IPS-18c (cell line): ENCODE measurements at regions not wholly inside any gene's neighbourhood (a gene's known extent, or its start where the extent isn't known, plus 50 kb on each side); places are given as distances from the start of the nearest gene placed in this dataset.
"Not testable (repeated sequence)": the region's sequence is repeated elsewhere in the genome, so short reads cannot be mapped to it uniquely, and the experiment has no call there.

Experiments
- H3K4me3 ChIP-seq: 2 replicates; pipeline ENCODE4 v1.7.0; 2013; ENCODE audit warnings: low read depth, mild to moderate bottlenecking, low read length, moderate library complexity; ENCODE audit not compliant: insufficient read depth
- H3K9me3 ChIP-seq: one replicate; pipeline ENCODE4 v1.6.1; 2013; ENCODE audit warnings: mild to moderate bottlenecking, low read length, moderate library complexity; ENCODE audit not compliant: control insufficient read depth, insufficient read depth

DNA sequence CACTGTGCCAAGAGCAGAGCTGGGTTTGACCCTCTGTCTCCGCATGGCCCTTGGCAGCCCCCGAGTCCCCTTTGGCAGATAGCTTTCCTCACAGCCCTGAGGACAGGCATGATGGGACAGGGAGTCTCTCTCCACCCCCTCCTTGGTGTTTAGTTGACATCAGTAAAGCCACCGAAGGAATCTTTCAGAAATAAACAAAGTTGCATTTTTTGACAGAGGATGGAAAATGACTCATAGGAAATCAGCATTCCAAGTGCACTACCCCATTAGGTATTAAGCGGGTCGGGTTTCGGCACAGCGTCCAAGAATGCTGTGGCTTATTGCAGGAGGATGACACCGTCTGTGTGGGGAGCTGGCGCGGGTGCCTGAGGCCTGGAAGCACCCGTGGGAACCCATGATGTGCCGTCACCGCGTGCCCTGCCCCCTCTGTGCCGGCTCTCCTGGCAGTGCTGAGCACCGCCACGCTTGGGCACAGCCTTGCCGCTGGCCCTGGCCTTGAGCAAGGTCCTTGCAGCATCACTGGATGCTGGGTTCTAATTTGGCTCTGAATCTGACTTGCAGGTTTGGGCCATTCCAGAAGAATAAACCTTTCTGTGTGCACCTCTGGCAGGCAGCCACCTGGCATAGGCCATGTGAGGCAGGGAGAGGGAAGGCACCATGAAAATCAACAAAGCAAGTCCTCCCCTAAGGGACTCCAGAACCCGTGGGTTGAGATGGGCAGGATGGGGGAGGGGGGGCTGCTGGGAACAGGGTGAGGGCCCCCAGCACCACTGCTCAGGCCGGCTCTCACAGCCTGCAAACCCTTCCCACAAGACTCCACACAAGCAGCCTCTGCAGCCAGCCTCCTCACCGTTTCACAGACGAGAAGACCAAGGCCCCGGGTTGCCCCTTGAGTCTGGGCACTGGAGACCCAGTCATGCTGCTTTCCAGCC, 50.5 kb upstream of the ZNF469 start:
- peaks cover 2% of the 10 kb centered on the region for H3K9me3 ChIP-seq
- no peak overlapping the region for H3K4me3 ChIP-seq

DNA sequence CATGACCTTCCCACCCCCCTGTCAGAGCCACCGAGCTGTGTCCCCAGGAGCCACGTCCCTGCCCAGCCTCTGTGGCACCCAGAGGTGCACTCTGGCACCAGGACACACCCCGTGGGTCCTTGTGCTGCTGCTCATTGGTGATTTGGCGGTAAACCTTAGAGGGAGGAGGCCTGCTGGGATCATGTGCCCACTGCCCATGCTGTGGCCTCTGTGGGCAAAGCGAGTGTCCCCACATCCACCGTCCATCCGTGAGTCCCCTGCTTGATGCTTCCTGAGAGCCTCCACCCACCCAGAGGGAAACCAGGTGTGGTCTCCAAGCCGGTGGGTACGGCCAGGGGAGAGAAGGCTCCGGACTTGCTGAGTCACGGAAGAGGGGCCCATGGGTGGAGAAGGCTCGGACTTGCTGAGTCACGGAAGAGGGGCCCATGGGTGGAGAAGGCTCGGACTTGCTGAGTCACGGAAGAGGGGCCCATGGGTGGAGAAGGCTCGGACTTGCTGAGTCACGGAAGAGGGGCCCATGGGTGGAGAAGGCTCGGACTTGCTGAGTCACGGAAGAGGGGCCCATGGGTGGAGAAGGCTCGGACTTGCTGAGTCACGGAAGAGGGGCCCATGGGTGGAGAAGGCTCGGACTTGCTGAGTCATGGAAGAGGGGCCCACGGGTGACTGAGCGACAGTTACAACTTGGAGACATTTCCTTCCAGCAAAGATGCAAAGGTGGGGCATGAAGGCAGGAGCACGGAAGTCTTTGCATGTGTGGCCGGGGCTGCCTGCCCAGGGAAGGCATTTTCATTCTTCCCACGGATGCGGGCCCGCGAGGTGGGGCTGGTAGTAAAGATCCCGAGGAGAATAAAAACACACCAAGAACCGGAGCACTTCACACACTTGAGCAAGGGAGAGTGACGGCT, 49.6 kb upstream of the ZNF469 start:
- not testable (repeated sequence) for H3K4me3 ChIP-seq, H3K9me3 ChIP-seq
